ENCODE measurements at regions not wholly inside any gene's neighbourhood (a gene's known extent, or its start where the extent isn't known, plus 50 kb on each side); places are given as distances from the start of the nearest gene placed in this dataset.

- DNase-seq, result no peak
Measured at GRCh38 chr1:56063461-56063860, 515.9 kb downstream of the PLPP3 start.

- DNase-seq, result no peak
Measured at GRCh38 chr1:56062625-56063024, 516.7 kb downstream of the PLPP3 start.

GRCh38 chr1:56061824-56062223 lies 517.5 kb downstream of the PLPP3 start:
- DNase-seq, result no peak

GRCh38 chr1:56060906-56061305 lies 518.5 kb downstream of the PLPP3 start:
- no peak for DNase-seq

- DNase-seq, result no peak
Measured at GRCh38 chr1:56057466-56058405, 521.6 kb downstream of the PLPP3 start.

GRCh38 chr1:56056438-56057287 lies 522.7 kb downstream of the PLPP3 start:
- DNase-seq, result no peak

- no peak for DNase-seq
Measured at GRCh38 chr1:56054959-56055358, 524.4 kb downstream of the PLPP3 start.

GRCh38 chr1:56052041-56052440 lies 527.3 kb downstream of the PLPP3 start:
- no peak for DNase-seq

GRCh38 chr1:56050911-56051310 lies 528.5 kb downstream of the PLPP3 start:
- DNase-seq, result no peak

GRCh38 chr1:56045477-56045876 lies 533.9 kb downstream of the PLPP3 start:
- no peak for DNase-seq

- no peak for DNase-seq
Measured at GRCh38 chr1:56045062-56045461, 534.3 kb downstream of the PLPP3 start.

GRCh38 chr1:56036479-56036878 lies 542.9 kb downstream of the PLPP3 start:
- no peak for DNase-seq

GRCh38 chr1:56034847-56035481 lies 544.4 kb downstream of the PLPP3 start:
- no peak for DNase-seq

- no peak for DNase-seq
Measured at GRCh38 chr1:56034222-56034621, 545.1 kb downstream of the PLPP3 start.

GRCh38 chr1:56033321-56034037 lies 545.9 kb downstream of the PLPP3 start:
- DNase-seq, result no peak

- DNase-seq, result no peak
Measured at GRCh38 chr1:56032096-56032676, 547.2 kb downstream of the PLPP3 start.

GRCh38 chr1:56031001-56031400 lies 548.4 kb downstream of the PLPP3 start:
- DNase-seq, result no peak

GRCh38 chr1:56029319-56030003 lies 549.9 kb downstream of the PLPP3 start:
- DNase-seq, result no peak

GRCh38 chr1:56028911-56029310 lies 550.5 kb downstream of the PLPP3 start:
- no peak for DNase-seq

- DNase-seq, result no peak
Measured at GRCh38 chr1:56028244-56028643, 551.1 kb downstream of the PLPP3 start.

GRCh38 chr1:56025942-56026341 lies 553.4 kb downstream of the PLPP3 start:
- DNase-seq, result no peak
